K562 (cell line): ENCODE measurements at regions not wholly inside any gene's neighbourhood (a gene's known extent, or its start where the extent isn't known, plus 50 kb on each side); places are given as distances from the start of the nearest gene placed in this dataset.

Source experiments
- CBFB ChIP-seq: sonication (generic); formaldehyde crosslinking; IDR thresholded peaks from 2 replicates; pipeline ENCODE4 v1.4.0; 2020; ENCODE audit warnings: mild to moderate bottlenecking, missing genetic modification reagents
- FOXM1 ChIP-seq, 2 experiments: fragments of 450-650 bp in 1 of 2; sonication (generic) in 1 of 2; formaldehyde crosslinking in 1 of 2; IDR thresholded peaks; 2 replicates each; pipeline versions ENCODE4 v1.6.1 to v1.9.0; 2017 to 2022; ENCODE audit warnings: low read depth in 2 of 2, mild to moderate bottlenecking in 2 of 2, missing genetic modification reagents in 1 of 2, moderate library complexity in 1 of 2
- MNT ChIP-seq, 2 experiments: fragments of 450-650 bp; conservative IDR thresholded peaks; 2 replicates each; pipeline ENCODE4 v1.6.1; 2017; ENCODE audit warnings: mild to moderate bottlenecking in 2 of 2, moderate library complexity in 2 of 2
- NUFIP1 ChIP-seq: fragments of 450-650 bp; IDR thresholded peaks from 2 replicates; pipeline ENCODE4 v1.6.1; 2018; ENCODE audit not compliant: partially characterized antibody
- POLR2AphosphoS5 ChIP-seq: IDR thresholded peaks from 2 replicates; pipeline ENCODE4 v1.6.1; 2011; ENCODE audit warnings: mild to moderate bottlenecking, low read depth, low read length, moderate library complexity; ENCODE audit not compliant: control insufficient read depth, insufficient read depth
- ZNF586 ChIP-seq: fragments of 450-650 bp; formaldehyde crosslinking; conservative IDR thresholded peaks from 2 replicates; pipeline ENCODE4 v1.4.0; 2020; ENCODE audit warnings: mild to moderate bottlenecking, moderate library complexity
- TF ChIP-seq, protein P1 (sequence below): sonication (generic); formaldehyde crosslinking; IDR thresholded peaks from 2 replicates; pipeline ENCODE4 v1.9.0; 2022; ENCODE audit warnings: mild to moderate bottlenecking, missing genetic modification reagents
- TF ChIP-seq, protein P2 (sequence below), 3 experiments: IDR thresholded peaks in 2 of 3; conservative IDR thresholded peaks in 1 of 3; 2 replicates each; pipeline ENCODE4 v1.5.1; 2011 to 2012; ENCODE audit warnings: low read length in 3 of 3, mild to moderate bottlenecking in 3 of 3, control low read depth in 2 of 3, improper control_type of control experiment in 1 of 3, inconsistent platforms in 1 of 3, low read depth in 1 of 3, mixed read lengths in 1 of 3, moderate library complexity in 1 of 3; ENCODE audit not compliant: insufficient read depth in 2 of 3

DNA sequence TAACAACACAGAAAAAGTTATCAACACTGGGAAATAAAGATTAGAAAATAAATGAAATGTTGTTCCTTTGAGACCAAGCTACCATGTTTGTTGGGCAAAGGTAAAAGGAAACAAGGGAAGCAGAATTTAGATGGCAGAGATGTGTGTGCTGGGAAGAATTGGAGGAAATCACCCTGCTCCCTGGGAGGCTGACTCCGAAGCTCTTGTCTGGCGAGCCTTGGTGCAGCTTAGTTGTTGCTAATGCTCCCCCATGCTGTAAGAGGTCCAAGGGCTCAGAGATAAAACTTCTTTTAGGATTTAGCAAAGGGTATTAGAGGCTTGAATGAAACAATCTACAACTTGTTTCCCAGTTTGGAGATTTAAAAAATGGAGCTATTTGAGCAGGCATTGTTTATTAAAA is 123.8 kb upstream of the DDIT4L start:
- TF ChIP-seq, protein P1, sequence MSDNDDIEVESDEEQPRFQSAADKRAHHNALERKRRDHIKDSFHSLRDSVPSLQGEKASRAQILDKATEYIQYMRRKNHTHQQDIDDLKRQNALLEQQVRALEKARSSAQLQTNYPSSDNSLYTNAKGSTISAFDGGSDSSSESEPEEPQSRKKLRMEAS: no peak
- TF ChIP-seq, protein P2, sequence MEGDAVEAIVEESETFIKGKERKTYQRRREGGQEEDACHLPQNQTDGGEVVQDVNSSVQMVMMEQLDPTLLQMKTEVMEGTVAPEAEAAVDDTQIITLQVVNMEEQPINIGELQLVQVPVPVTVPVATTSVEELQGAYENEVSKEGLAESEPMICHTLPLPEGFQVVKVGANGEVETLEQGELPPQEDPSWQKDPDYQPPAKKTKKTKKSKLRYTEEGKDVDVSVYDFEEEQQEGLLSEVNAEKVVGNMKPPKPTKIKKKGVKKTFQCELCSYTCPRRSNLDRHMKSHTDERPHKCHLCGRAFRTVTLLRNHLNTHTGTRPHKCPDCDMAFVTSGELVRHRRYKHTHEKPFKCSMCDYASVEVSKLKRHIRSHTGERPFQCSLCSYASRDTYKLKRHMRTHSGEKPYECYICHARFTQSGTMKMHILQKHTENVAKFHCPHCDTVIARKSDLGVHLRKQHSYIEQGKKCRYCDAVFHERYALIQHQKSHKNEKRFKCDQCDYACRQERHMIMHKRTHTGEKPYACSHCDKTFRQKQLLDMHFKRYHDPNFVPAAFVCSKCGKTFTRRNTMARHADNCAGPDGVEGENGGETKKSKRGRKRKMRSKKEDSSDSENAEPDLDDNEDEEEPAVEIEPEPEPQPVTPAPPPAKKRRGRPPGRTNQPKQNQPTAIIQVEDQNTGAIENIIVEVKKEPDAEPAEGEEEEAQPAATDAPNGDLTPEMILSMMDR (IDR thresholded peaks at IDR 0.05 in 2 of 3, conservative IDR thresholded peaks at IDR 0.05 in 1 of 3; ENCODE audit: insufficient read depth in 2 of 3, low read depth in 1 of 3, low read length in 3 of 3): no peak
- no peak for TF ChIP-seq FOXM1 (IDR thresholded peaks at IDR 0.05; ENCODE audit: low read depth)
- TF ChIP-seq FOXM1 (CRISPR knock-in tag; IDR thresholded peaks at IDR 0.05; ENCODE audit: low read depth): no peak
- no peak for TF ChIP-seq MNT (conservative IDR thresholded peaks at IDR 0.05)
- no peak for TF ChIP-seq NUFIP1
- TF ChIP-seq CBFB (CRISPR knock-in tag): no peak
- TF ChIP-seq ZNF586: no peak
- TF ChIP-seq POLR2AphosphoS5: no peak
